K562 (cell line): ENCODE measurements at regions not wholly inside any gene's neighbourhood (a gene's known extent, or its start where the extent isn't known, plus 50 kb on each side); places are given as distances from the start of the nearest gene placed in this dataset.

Experiments
- ATAC-seq: fragments of 200-7000 bp; cut with Tn5 transposase; 3 replicates; pipeline ENCODE4 v1.9.1; 2020; ENCODE audit warnings: moderate library complexity
- BruUV-seq: library from RNA; stranded (reverse); fragments of 400-500 nt; replicated peaks from 2 replicates; lab custom pipeline; 2021; lab: Mats Ljungman, UMichigan
- CTCF ChIA-PET: fragments of 300-600 bp; formaldehyde crosslinking; extraction: SDS; loops from one replicate; lab custom pipeline; 2021; ENCODE audit warnings: low intra/inter-chr PET ratio; lab: Yijun Ruan, JAX
- POLR2A ChIA-PET: fragments of 300-600, 350-650 bp; sonication (Branson Sonifier 250); formaldehyde crosslinking; extraction: SDS; loops from one replicate; lab custom pipeline; 2021; ENCODE audit warnings: antibody characterized with exemption, inconsistent platforms; lab: Yijun Ruan, JAX
- DNase-seq, 4 experiments: peaks; one replicate each; pipeline versions ENCODE4 v3.0.0 to v3.0.0-alpha.2; 2011 to 2018; ENCODE audit warnings: low spot score in 3 of 4, mixed read lengths in 3 of 4; ENCODE audit errors: extremely low read depth in 1 of 4
- FAIRE-seq: peaks from 2 replicates; lab custom pipeline; 2011; peaks lifted over from hg19 to GRCh38; lab: Jason Lieb, UNC
- H2AFZ ChIP-seq: 2 replicates; pipeline ENCODE4 v1.6.0; 2011; ENCODE audit warnings: low read depth, low read length, control low read depth, inconsistent platforms
- H3K27ac ChIP-seq: fragments of 200-600 bp; 3 replicates; pipeline ENCODE4 v1.8.0; 2011; ENCODE audit warnings: low read depth, mild to moderate bottlenecking, control low read depth, inconsistent platforms, low read length, moderate library complexity, mixed read lengths; ENCODE audit errors: extremely low read depth
- H3K27me3 ChIP-seq, 2 experiments: fragments of 300-600 bp in 1 of 2; 2 replicates in 1 of 2; 3 replicates in 1 of 2; pipeline versions ENCODE4 v1.6.0 to v1.8.0; 2011; ENCODE audit warnings: inconsistent platforms in 2 of 2, low read length in 2 of 2, mild to moderate bottlenecking in 1 of 2, mixed read lengths in 1 of 2, moderate library complexity in 1 of 2; ENCODE audit not compliant: control insufficient read depth in 2 of 2, insufficient read depth in 2 of 2
- H3K36me3 ChIP-seq: fragments of 300-600 bp; 3 replicates; pipeline ENCODE4 v1.8.0; 2011; ENCODE audit warnings: mild to moderate bottlenecking, low read length, inconsistent platforms; ENCODE audit not compliant: control insufficient read depth, insufficient read depth
- H3K4me1 ChIP-seq, 2 experiments: fragments of 200-600 bp in 1 of 2; replicated peaks in 1 of 2; 2 replicates in 1 of 2; 3 replicates in 1 of 2; pipeline versions ENCODE4 v1.5.1 to v1.8.0; 2011; ENCODE audit warnings: inconsistent platforms in 2 of 2, low read length in 2 of 2, mild to moderate bottlenecking in 1 of 2, mixed read lengths in 1 of 2, moderate library complexity in 1 of 2; ENCODE audit not compliant: control insufficient read depth in 2 of 2, insufficient read depth in 2 of 2
- H3K4me2 ChIP-seq: 2 replicates; pipeline ENCODE4 v1.6.1; 2011; ENCODE audit warnings: low read length, control low read depth, inconsistent platforms, mixed read lengths; ENCODE audit not compliant: insufficient read depth
- H3K4me3 ChIP-seq: fragments of 200-600 bp; sonication (generic), shearing (Covaris generic); 2 replicates; pipeline ENCODE4 v1.5.1; 2016; ENCODE audit warnings: control low read depth, inconsistent platforms
- H3K79me2 ChIP-seq: fragments of 200-600 bp; 3 replicates; pipeline ENCODE4 v1.8.0; 2011; ENCODE audit warnings: low read length, inconsistent platforms; ENCODE audit not compliant: control insufficient read depth, insufficient read depth
- H3K9ac ChIP-seq, 2 experiments: 2 replicates each; pipeline versions ENCODE4 v1.6.0 to v1.6.1; 2011; ENCODE audit warnings: low read depth in 2 of 2, low read length in 2 of 2, control low read depth in 1 of 2, inconsistent platforms in 1 of 2, mild to moderate bottlenecking in 1 of 2, mixed read lengths in 1 of 2; ENCODE audit not compliant: insufficient read depth in 1 of 2
- H3K9me1 ChIP-seq: one replicate; pipeline ENCODE4 v1.6.0; 2011; ENCODE audit warnings: inconsistent platforms, mild to moderate bottlenecking, low read length, moderate library complexity; ENCODE audit not compliant: control insufficient read depth, insufficient read depth
- H3K9me3 ChIP-seq: replicated peaks from 2 replicates; pipeline ENCODE4 v1.5.1; 2011; ENCODE audit warnings: low read depth, low read length, inconsistent platforms; ENCODE audit not compliant: control insufficient read depth, insufficient read depth
- H4K20me1 ChIP-seq: replicated peaks from 2 replicates; pipeline ENCODE4 v1.6.1; 2011; ENCODE audit warnings: low read length, inconsistent platforms, mixed read lengths; ENCODE audit not compliant: control insufficient read depth, insufficient read depth
- FOXA1 ChIP-seq: fragments of 450-650 bp; IDR thresholded peaks from 2 replicates; pipeline ENCODE4 v1.6.1; 2016; ENCODE audit warnings: mild to moderate bottlenecking, borderline replicate concordance
- NUFIP1 ChIP-seq: fragments of 450-650 bp; IDR thresholded peaks from 2 replicates; pipeline ENCODE4 v1.6.1; 2018; ENCODE audit not compliant: partially characterized antibody
- PHB ChIP-seq: fragments of 250-450 bp; sonication (Bioruptor Pico); IDR thresholded peaks from 2 replicates; pipeline ENCODE4 v1.5.0; 2021
- PHF8 ChIP-seq: fragments of 200-600 bp; sonication (generic); IDR thresholded peaks from 2 replicates; pipeline ENCODE4 v1.6.1; 2012; ENCODE audit warnings: mixed run types, mild to moderate bottlenecking, inconsistent platforms, low read length, moderate library complexity, borderline replicate concordance
- REST ChIP-seq, 2 experiments: fragments of 450-650 bp; formaldehyde crosslinking in 1 of 2; IDR thresholded peaks; 2 replicates each; pipeline versions ENCODE4 v1.4.0 to v1.6.1; 2014 to 2020; ENCODE audit warnings: mild to moderate bottlenecking in 2 of 2, borderline replicate concordance in 1 of 2, low read depth in 1 of 2
- SMAD2 ChIP-seq: fragments of 150-350 bp; IDR thresholded peaks from 2 replicates; pipeline ENCODE4 v1.6.1; 2014; ENCODE audit warnings: low read depth, mild to moderate bottlenecking, low read length
- TRIM24 ChIP-seq, 2 experiments: fragments of 450-650 bp; IDR thresholded peaks; 2 replicates each; pipeline ENCODE4 v1.6.1; 2016
- ZNF224 ChIP-seq: sonication (generic); formaldehyde crosslinking; IDR thresholded peaks from 2 replicates; pipeline ENCODE4 v1.8.0; 2022; ENCODE audit warnings: mild to moderate bottlenecking, missing genetic modification reagents
- ZNF311 ChIP-seq: fragments of 250-450 bp; sonication (Bioruptor Pico); IDR thresholded peaks from 2 replicates; pipeline ENCODE4 v1.4.0; 2020; ENCODE audit warnings: mild to moderate bottlenecking, moderate library complexity
- ZNF780A ChIP-seq: fragments of 250-450 bp; sonication (Bioruptor Pico); IDR thresholded peaks from 2 replicates; pipeline ENCODE4 v1.5.0; 2021; ENCODE audit warnings: mild to moderate bottlenecking
- WGBS: fragments of 100-300 bp; shearing (Covaris generic); methylation state at CpG from one replicate; pipeline ENCODE4 v1.1.6; 2016; ENCODE audit warnings: low coverage, mixed read lengths; ENCODE audit not compliant: insufficient coverage; ENCODE audit errors: missing lambda C conversion rate; 5-methylcytosine and 5-hydroxymethylcytosine counted together
- in situ Hi-C: fragments of 300-500 bp; cut with MboI; formaldehyde crosslinking; loops from 4 replicates; pipeline ENCODE4 v1.15.0; 2018; ENCODE audit warnings: inconsistent platforms, mixed read lengths
- intact Hi-C: fragments of 100-400 bp; cut with micrococcal nuclease; formaldehyde crosslinking; loops from 2 replicates; pipeline ENCODE4 v1.14.2; 2022

- no peak for ATAC-seq
- in situ Hi-C loops (no loop called here), intact Hi-C loops (no loop called here)
- H3K79me2 ChIP-seq, result no peaks in the 10 kb centered on the region
- CTCF ChIA-PET, result no interaction called here
- no peaks in the 10 kb centered on the region for H3K36me3 ChIP-seq
- no peak overlapping the region for H2AFZ ChIP-seq
- H3K4me3 ChIP-seq, result no peak overlapping the region
- 0% methylated on average over 4 of the region's 4 CpGs for WGBS
- FAIRE-seq, result no peak
- H3K9ac ChIP-seq, result no peak overlapping the region
- no peak overlapping the region for H3K4me2 ChIP-seq
- BruUV-seq, result no TSS peak
- no peak overlapping the region for H3K27ac ChIP-seq
- H3K4me1 ChIP-seq, result no peaks in the 10 kb centered on the region
- H3K9me1 ChIP-seq, result no peaks in the 10 kb centered on the region
- POLR2A ChIA-PET, result interaction anchor here (0.6 to 1.5 kb wide), 3 partner anchors 9 to 325 kb away, joined by 3 to 5 read pairs (median 4); no protein-coding TSS in a partner anchor
- H4K20me1 ChIP-seq, result no peaks in the 10 kb centered on the region
- no peaks in the 10 kb centered on the region for H3K9me3 ChIP-seq
- no peak for DNase-seq
- H3K27me3 ChIP-seq, result peaks cover 9 to 32% of the 10 kb centered on the region in 2 experiments
- no peak for TF ChIP-seq PHF8
- no peak for TF ChIP-seq ZNF311 (CRISPR knock-in tag)
- no peak for TF ChIP-seq FOXA1
- no peak for TF ChIP-seq ZNF224
- TF ChIP-seq SMAD2, result no peak
- TF ChIP-seq TRIM24 (IDR thresholded peaks at IDR 0.05), result no peak
- TF ChIP-seq PHB (CRISPR knock-in tag), result no peak
- TF ChIP-seq NUFIP1, result no peak
- TF ChIP-seq REST (IDR thresholded peaks at IDR 0.05; ENCODE audit: borderline replicate concordance), result no peak
- no peak for TF ChIP-seq REST (CRISPR knock-in tag; IDR thresholded peaks at IDR 0.05; ENCODE audit: low read depth)
- TF ChIP-seq ZNF780A, result no peak
Observed at GRCh38 chr7:50954245-50954644, 171.5 kb upstream of the GRB10 start.
